Activated T-helper 2 cell treated with anti-CD3 and anti-CD28 coated beads, Interferon-gamma antibody, Interleukin-2, Interleukin-4, amounts not matched to agents 10 μg/mL and 5 μg/mL and 100 μg/mL, durations not matched to agents 14 hours and 24 hours and 36 hours (primary cell): ENCODE measurements at regions not wholly inside any gene's neighbourhood (a gene's known extent, or its start where the extent isn't known, plus 50 kb on each side); places are given as distances from the start of the nearest gene placed in this dataset.
"Not testable (repeated sequence)": the region's sequence is repeated elsewhere in the genome, so short reads cannot be mapped to it uniquely, and the experiment has no call there.

ENCODE experiments used
- DNase-seq: peaks from one replicate; pipeline ENCODE4 v3.0.0; 2021; ENCODE audit warnings: low spot score
- H3K27ac Mint-ChIP-seq: one replicate; pipeline ENCODE4 v1.8.0; 2021; ENCODE audit warnings: mixed read lengths
- H3K27me3 Mint-ChIP-seq: one replicate; pipeline ENCODE4 v1.8.0; 2021; ENCODE audit warnings: low read depth, mixed read lengths
- H3K36me3 Mint-ChIP-seq: one replicate; pipeline ENCODE4 v1.8.0; 2021; ENCODE audit warnings: low read depth, mixed read lengths
- H3K4me1 Mint-ChIP-seq: one replicate; pipeline ENCODE4 v1.8.0; 2021; ENCODE audit warnings: low read depth, mixed read lengths
- H3K4me3 Mint-ChIP-seq: one replicate; pipeline ENCODE4 v1.8.0; 2021; ENCODE audit warnings: low read depth, mild to moderate bottlenecking, moderate library complexity, mixed read lengths
- H3K9me3 Mint-ChIP-seq: one replicate; pipeline ENCODE4 v1.8.0; 2021; ENCODE audit warnings: mixed read lengths
- intact Hi-C: fragments of 100-400 bp; cut with micrococcal nuclease; formaldehyde crosslinking; loops from one replicate; pipeline ENCODE4 v1.15.1; 2023

DNA sequence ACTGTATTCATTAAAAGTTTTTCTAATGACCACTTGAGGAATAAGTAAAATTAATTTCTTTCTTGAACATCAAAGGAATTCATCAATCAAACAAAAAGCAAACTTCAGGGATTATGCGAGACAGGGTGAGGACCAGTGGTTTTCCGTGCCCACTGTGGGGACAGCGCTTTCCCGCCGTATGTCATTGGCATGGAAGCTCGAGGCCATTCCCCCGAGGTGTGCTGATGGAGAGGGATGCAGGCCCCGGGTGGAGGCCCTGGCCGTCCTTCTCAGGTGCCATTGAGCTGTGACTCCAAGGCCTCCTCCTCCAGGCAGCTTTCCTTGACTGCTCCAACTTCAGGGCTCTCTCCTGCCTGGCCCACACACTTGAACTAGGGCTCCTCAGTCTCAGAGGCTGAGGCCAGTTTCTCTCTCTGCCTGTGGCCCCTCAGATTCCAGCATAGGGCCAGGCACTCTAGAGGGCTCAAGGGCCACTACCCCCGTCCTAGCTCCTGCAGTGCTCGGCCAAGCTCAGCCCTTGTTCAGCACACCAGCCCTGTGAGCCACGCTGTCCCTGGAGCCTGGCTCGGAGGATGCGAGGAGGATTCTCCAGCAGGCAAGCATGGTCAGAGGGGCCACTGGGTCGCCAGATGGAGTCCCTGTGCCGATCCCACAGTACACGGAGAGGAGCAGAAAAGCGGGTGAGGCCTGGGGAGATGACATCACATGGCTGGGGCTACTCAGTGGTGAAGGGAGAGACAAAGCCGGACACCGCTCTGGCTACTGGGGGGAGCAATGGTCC, 248.0 kb upstream of the SGCG start:
- H3K27me3 Mint-ChIP-seq, DNase-seq, H3K36me3 Mint-ChIP-seq, H3K4me1 Mint-ChIP-seq, H3K9me3 Mint-ChIP-seq, intact Hi-C loops, H3K27ac Mint-ChIP-seq, H3K4me3 Mint-ChIP-seq: not testable (repeated sequence)

GRCh38 chr13:22933571-22934181, 247.1 kb upstream of the SGCG start:
- H3K27ac Mint-ChIP-seq: no peak overlapping the region
- no peaks in the 10 kb centered on the region for H3K4me1 Mint-ChIP-seq
- H3K27me3 Mint-ChIP-seq: no peaks in the 10 kb centered on the region
- no peaks in the 10 kb centered on the region for H3K9me3 Mint-ChIP-seq
- no peak overlapping the region for H3K4me3 Mint-ChIP-seq
- no peak for DNase-seq
- intact Hi-C loops: no loop called here
- no peaks in the 10 kb centered on the region for H3K36me3 Mint-ChIP-seq

DNA sequence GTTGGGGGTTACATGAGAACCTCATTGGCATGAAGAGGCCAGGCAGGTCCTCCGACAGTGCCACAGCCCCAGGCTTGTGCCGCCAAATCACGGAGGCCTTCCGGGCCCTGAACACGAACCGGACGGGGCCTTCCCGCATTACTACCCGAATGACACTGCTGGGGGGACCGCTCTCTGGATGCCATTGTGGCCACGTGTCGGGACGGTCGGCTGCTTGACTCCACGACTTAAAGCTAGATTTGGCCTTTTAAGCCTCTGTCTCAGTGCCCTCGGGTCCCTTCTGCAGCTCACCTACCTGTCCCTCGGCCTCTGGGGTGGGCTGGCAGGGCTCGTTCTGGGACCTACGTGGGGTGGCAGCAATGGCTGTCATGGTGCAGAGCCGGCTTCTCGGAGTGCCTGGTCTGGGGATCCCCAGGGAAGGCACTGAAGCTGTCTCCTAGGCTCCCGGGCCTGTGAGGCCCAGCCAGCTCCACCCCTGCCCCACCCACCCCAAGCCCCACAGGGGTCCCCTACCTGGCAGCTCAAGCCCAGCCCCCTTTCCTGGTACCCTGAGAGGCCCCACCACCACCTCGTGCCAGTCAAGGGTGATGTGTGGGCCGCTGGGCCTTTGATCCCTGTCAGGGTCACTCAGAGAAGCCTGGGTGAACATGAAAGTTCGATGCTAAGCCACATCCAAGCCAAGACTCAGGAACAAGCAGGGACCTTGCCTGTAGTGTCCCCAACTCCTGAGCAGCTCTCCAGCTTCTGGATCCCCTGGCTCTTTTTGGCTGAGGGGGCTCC, 245.8 kb upstream of the SGCG start:
- Mint-ChIP-seq H3K9me3 (no peaks in the 10 kb centered on the region), H3K27me3 (no peaks in the 10 kb centered on the region), H3K36me3 (no peaks in the 10 kb centered on the region), H3K27ac (no peak overlapping the region), H3K4me3 (no peak overlapping the region), H3K4me1 (no peaks in the 10 kb centered on the region)
- intact Hi-C loops: no loop called here
- no peak for DNase-seq

DNA sequence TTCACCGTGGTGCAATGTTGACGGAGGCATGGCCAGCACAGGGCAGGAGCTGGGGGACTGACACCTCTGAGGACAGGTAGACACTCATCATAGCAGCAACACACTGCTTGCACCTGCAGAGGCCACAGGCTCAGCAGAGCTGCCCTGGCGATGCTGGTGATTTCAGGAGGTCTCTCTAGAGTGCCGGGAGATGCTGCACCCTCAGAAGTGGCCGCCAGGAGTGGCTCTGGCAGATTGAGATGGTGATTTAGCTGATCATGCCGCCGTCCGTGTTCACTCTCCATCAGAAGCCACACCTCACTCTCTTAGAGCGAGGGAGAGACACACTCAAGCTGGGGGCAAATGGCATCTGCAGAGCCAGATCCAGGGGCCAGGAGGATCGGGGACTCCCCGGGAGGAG, 244.6 kb upstream of the SGCG start:
- intact Hi-C loops: no loop called here
- H3K36me3 Mint-ChIP-seq: no peaks in the 10 kb centered on the region
- H3K27ac Mint-ChIP-seq: no peak overlapping the region
- H3K4me3 Mint-ChIP-seq: no peak overlapping the region
- no peak for DNase-seq
- H3K27me3 Mint-ChIP-seq: no peaks in the 10 kb centered on the region
- no peaks in the 10 kb centered on the region for H3K9me3 Mint-ChIP-seq
- no peaks in the 10 kb centered on the region for H3K4me1 Mint-ChIP-seq

- Mint-ChIP-seq H3K27ac (no peak overlapping the region), H3K4me1 (no peaks in the 10 kb centered on the region), H3K4me3 (no peak overlapping the region), H3K27me3 (no peaks in the 10 kb centered on the region), H3K9me3 (no peaks in the 10 kb centered on the region), H3K36me3 (no peaks in the 10 kb centered on the region)
- intact Hi-C loops: no loop called here
- no peak for DNase-seq
Observed at GRCh38 chr13:22937241-22937640, 243.5 kb upstream of the SGCG start.

GRCh38 chr13:22937953-22938352, 242.8 kb upstream of the SGCG start:
- Mint-ChIP-seq H3K4me3 (no peak overlapping the region), H3K4me1 (no peaks in the 10 kb centered on the region), H3K27ac (no peak overlapping the region), H3K27me3 (no peaks in the 10 kb centered on the region), H3K36me3 (no peaks in the 10 kb centered on the region), H3K9me3 (no peaks in the 10 kb centered on the region)
- intact Hi-C loops: no loop called here
- DNase-seq: no peak

DNA sequence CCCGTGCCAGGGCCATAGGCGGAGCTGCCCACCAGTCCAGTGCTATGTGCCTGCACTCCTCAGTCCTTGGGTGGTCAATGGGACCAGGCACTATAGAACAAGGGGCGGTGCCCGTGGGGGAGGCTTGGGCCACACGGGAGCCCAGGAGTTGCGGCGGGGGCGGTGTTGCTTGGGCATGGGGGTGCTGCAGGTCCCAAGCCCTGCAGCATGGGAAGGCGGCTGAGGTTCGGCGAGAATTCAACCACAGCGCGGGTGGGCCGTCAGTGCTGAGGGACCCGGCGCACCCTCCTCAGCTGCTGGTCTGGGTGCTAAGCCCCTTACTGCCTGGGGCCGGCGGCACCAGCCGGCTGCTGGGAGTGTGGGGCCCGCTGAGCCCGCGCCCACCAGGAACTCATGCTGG, 242.2 kb upstream of the SGCG start:
- intact Hi-C loops: no loop called here
- DNase-seq: no peak
- Mint-ChIP-seq H3K4me1 (no peaks in the 10 kb centered on the region), H3K9me3 (no peaks in the 10 kb centered on the region), H3K36me3 (no peaks in the 10 kb centered on the region), H3K4me3 (no peak overlapping the region), H3K27me3 (no peaks in the 10 kb centered on the region), H3K27ac (no peak overlapping the region)

GRCh38 chr13:22939157-22939556, 241.6 kb upstream of the SGCG start:
- no peaks in the 10 kb centered on the region for H3K27me3 Mint-ChIP-seq
- H3K36me3 Mint-ChIP-seq: no peaks in the 10 kb centered on the region
- intact Hi-C loops: no loop called here
- no peak overlapping the region for H3K27ac Mint-ChIP-seq
- no peaks in the 10 kb centered on the region for H3K4me1 Mint-ChIP-seq
- H3K4me3 Mint-ChIP-seq: no peak overlapping the region
- no peak for DNase-seq
- no peaks in the 10 kb centered on the region for H3K9me3 Mint-ChIP-seq

DNA sequence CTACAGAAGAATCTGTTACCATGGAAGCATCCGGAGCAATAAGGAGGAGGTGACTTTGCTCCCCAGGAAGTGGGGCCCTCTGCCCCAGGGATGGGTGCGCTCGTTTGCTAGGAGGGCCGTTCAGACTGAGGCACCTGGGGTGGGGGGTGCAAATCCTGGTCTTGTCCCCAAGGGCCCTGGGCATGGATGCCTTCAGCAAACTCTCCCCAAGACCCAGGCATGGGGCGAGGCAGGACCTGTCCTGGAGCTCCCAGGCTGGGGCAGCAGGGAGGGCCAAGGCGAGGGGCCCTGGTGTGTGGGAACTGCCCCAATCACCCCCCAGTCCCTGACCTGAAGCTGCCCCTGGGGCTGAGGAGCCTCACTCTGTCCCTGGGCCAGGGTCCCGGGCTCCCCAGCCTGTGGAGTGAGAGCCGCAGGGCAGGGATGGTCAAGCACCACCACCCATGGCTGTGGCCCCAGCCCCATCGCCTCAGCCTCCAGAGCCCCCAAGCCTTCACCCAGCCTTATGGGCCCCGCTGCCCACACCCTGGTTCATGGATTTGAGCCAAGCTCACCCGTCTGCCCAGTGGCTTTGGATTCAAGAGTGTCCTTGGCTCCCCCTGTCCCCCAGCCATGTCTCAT, 240.6 kb upstream of the SGCG start:
- intact Hi-C loops: no loop called here
- no peak overlapping the region for H3K4me3 Mint-ChIP-seq
- H3K27me3 Mint-ChIP-seq: no peaks in the 10 kb centered on the region
- DNase-seq: no peak
- no peak overlapping the region for H3K27ac Mint-ChIP-seq
- no peaks in the 10 kb centered on the region for H3K4me1 Mint-ChIP-seq
- H3K36me3 Mint-ChIP-seq: no peaks in the 10 kb centered on the region
- H3K9me3 Mint-ChIP-seq: no peaks in the 10 kb centered on the region

GRCh38 chr13:22940736-22941135, 240.0 kb upstream of the SGCG start:
- H3K27ac Mint-ChIP-seq: no peak overlapping the region
- intact Hi-C loops: no loop called here
- no peak overlapping the region for H3K4me3 Mint-ChIP-seq
- no peaks in the 10 kb centered on the region for H3K27me3 Mint-ChIP-seq
- DNase-seq: no peak
- H3K9me3 Mint-ChIP-seq: no peaks in the 10 kb centered on the region
- no peaks in the 10 kb centered on the region for H3K4me1 Mint-ChIP-seq
- no peaks in the 10 kb centered on the region for H3K36me3 Mint-ChIP-seq

GRCh38 chr13:22941495-22941894, 239.3 kb upstream of the SGCG start:
- intact Hi-C loops, DNase-seq, H3K27me3 Mint-ChIP-seq, H3K27ac Mint-ChIP-seq, H3K4me3 Mint-ChIP-seq, H3K36me3 Mint-ChIP-seq, H3K9me3 Mint-ChIP-seq, H3K4me1 Mint-ChIP-seq: not testable (repeated sequence)

DNA sequence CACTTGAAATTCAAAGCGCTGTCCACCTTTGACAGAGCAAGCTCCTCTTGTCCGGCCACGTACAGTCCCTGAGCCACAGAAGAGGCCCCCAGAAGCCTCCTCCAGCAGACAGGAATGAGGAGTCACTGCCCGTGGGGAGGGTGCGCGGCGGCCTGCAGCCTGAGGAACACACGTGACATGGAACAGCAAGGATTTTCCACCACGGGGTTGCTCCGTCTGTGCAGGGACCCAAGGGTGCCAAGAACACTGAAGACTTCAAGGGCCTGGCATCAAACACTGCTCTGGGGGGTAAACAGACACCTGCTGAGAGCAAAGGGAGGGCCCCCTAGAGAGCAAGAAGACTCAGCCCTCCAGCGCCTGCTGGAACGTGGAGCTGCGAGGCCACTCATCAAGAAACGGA, 237.9 kb upstream of the SGCG start:
- intact Hi-C loops, H3K9me3 Mint-ChIP-seq, H3K4me1 Mint-ChIP-seq, DNase-seq, H3K27me3 Mint-ChIP-seq, H3K36me3 Mint-ChIP-seq, H3K4me3 Mint-ChIP-seq, H3K27ac Mint-ChIP-seq: not testable (repeated sequence)

GRCh38 chr13:22944378-22944777, 236.4 kb upstream of the SGCG start:
- no peak for DNase-seq
- Mint-ChIP-seq H3K27ac (no peak overlapping the region), H3K4me3 (no peak overlapping the region), H3K36me3 (no peaks in the 10 kb centered on the region), H3K27me3 (no peaks in the 10 kb centered on the region), H3K4me1 (no peaks in the 10 kb centered on the region), H3K9me3 (peaks cover 3% of the 10 kb centered on the region)
- intact Hi-C loops: no loop called here
